CD4-positive, alpha-beta T cell (primary cell): ENCODE measurements at regions not wholly inside any gene's neighbourhood (a gene's known extent, or its start where the extent isn't known, plus 50 kb on each side); places are given as distances from the start of the nearest gene placed in this dataset.

Source experiments
- ATAC-seq: fragments of 200-7000 bp; cut with Tn5 transposase; one replicate; pipeline ENCODE4 v1.10.0; 2022; ENCODE audit warnings: mild to moderate bottlenecking; ENCODE audit not compliant: poor library complexity
- CTCF ChIA-PET: fragments of 350-600 bp; sonication (Branson Sonifier 250); formaldehyde crosslinking; loops from one replicate; lab custom pipeline; 2021; ENCODE audit warnings: antibody characterized with exemption, inconsistent platforms; lab: Charles Lee
- POLR2A ChIA-PET: fragments of 350-600 bp; sonication (Branson Sonifier 250); formaldehyde crosslinking; loops from one replicate; lab custom pipeline; 2021; ENCODE audit warnings: antibody characterized with exemption, inconsistent platforms; lab: Charles Lee
- DNase-seq, 14 experiments: peaks; one replicate each; pipeline ENCODE4 v3.0.0-alpha.2; 2013 to 2020; ENCODE audit warnings: mixed read lengths in 2 of 14
- H3K27ac ChIP-seq, 2 donors: one replicate each; pipeline versions ENCODE4 v1.5.1 to v1.7.0; 2013; ENCODE audit warnings: low read length in 2 of 2, low read depth in 1 of 2, mild to moderate bottlenecking in 1 of 2
- H3K27me3 ChIP-seq, 2 experiments: 1 replicate in 1 of 2; 2 replicates in 1 of 2; pipeline versions ENCODE4 v1.6.1 to v1.7.0; 2013; ENCODE audit warnings: low read length in 2 of 2, control low read depth in 1 of 2, mild to moderate bottlenecking in 1 of 2, moderate library complexity in 1 of 2; ENCODE audit not compliant: insufficient read depth in 2 of 2, control insufficient read depth in 1 of 2
- H3K36me3 ChIP-seq: one replicate; pipeline ENCODE4 v1.6.1; 2013; ENCODE audit warnings: low read length, control low read depth; ENCODE audit not compliant: insufficient read depth
- H3K4me1 ChIP-seq: one replicate; pipeline ENCODE4 v1.6.1; 2013; ENCODE audit warnings: low read length, control low read depth; ENCODE audit not compliant: insufficient read depth
- H3K4me3 ChIP-seq: one replicate; pipeline ENCODE4 v1.5.1; 2013; ENCODE audit warnings: mild to moderate bottlenecking, low read length, moderate library complexity
- H3K9me3 ChIP-seq, 2 experiments: 1 replicate in 1 of 2; 2 replicates in 1 of 2; pipeline versions ENCODE4 v1.6.1 to v1.7.0; 2013; ENCODE audit warnings: low read length in 2 of 2, mild to moderate bottlenecking in 2 of 2, control low read depth in 1 of 2, moderate library complexity in 1 of 2; ENCODE audit not compliant: control insufficient read depth in 1 of 2, insufficient read depth in 1 of 2
- H3K27ac Mint-ChIP-seq: one replicate; pipeline ENCODE4 v1.8.0; 2020; ENCODE audit warnings: mixed read lengths
- H3K27me3 Mint-ChIP-seq: one replicate; pipeline ENCODE4 v1.8.0; 2021; ENCODE audit warnings: mixed read lengths
- H3K36me3 Mint-ChIP-seq: one replicate; pipeline ENCODE4 v1.8.0; 2021; ENCODE audit warnings: low read depth, mixed read lengths
- H3K4me1 Mint-ChIP-seq: one replicate; pipeline ENCODE4 v1.8.0; 2021; ENCODE audit warnings: low read depth, mixed read lengths
- H3K4me3 Mint-ChIP-seq: one replicate; pipeline ENCODE4 v1.8.0; 2020; ENCODE audit warnings: mild to moderate bottlenecking, mixed read lengths
- H3K9me3 Mint-ChIP-seq: one replicate; pipeline ENCODE4 v1.8.0; 2020; ENCODE audit warnings: mixed read lengths
- CTCF ChIP-seq: fragments of 200-600 bp; IDR thresholded peaks from one replicate; pipeline ENCODE4 v1.8.0; 2022; ENCODE audit warnings: antibody characterized with exemption, mild to moderate bottlenecking
- intact Hi-C, 2 experiments: fragments of 100-400 bp; cut with DNase I in 1 of 2; cut with micrococcal nuclease in 1 of 2; formaldehyde crosslinking; loops; one replicate each; pipeline versions ENCODE4 v1.15.1 to v1.9.0; 2023 to 2025; cut with DNase I, micrococcal nuclease

DNA sequence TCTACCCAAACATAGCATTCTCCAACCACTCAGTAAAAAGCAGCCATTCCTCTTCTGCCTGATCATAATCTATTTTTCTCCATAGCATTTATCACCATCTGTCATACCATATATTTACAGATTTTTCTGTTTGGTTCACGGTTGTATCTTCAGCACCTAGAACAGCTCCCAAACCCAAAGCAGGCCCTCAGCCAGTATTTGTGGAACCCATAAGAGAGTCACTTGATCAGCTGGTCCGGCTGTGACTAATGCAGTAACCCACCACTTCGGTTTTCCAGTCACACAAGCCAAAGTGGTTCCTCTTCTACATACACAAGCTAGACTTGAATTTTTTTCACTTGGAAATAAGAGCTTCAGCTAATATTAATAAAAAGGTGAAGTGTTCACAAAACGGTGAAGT, 511.6 kb upstream of the CELF4 start:
- ATAC-seq (no peak), DNase-seq (no peak)
- intact Hi-C loops, result loop anchor here in 1 of 2 experiments (10.0 kb wide), 1 partner anchor 148 kb away; no protein-coding TSS in a partner anchor
- Histone ChIP-seq H3K27me3 (no peaks in the 10 kb centered on the region), H3K4me1 (no peaks in the 10 kb centered on the region), H3K9me3 (peaks cover 0 to 5% of the 10 kb centered on the region in 2 experiments), H3K27ac (no peak overlapping the region), H3K4me3 (no peak overlapping the region), H3K36me3 (no peaks in the 10 kb centered on the region)
- ChIA-PET CTCF (interaction anchor here (0.6 kb wide), 1 partner anchor 1540 kb away, joined by 3 read pairs; no protein-coding TSS in a partner anchor), POLR2A (no interaction called here)
- Mint-ChIP-seq H3K9me3 (peaks cover 17% of the 10 kb centered on the region), H3K27ac (no peak overlapping the region), H3K4me3 (no peak overlapping the region), H3K36me3 (no peaks in the 10 kb centered on the region), H3K4me1 (no peaks in the 10 kb centered on the region), H3K27me3 (no peaks in the 10 kb centered on the region)
- no peak for TF ChIP-seq CTCF

DNA sequence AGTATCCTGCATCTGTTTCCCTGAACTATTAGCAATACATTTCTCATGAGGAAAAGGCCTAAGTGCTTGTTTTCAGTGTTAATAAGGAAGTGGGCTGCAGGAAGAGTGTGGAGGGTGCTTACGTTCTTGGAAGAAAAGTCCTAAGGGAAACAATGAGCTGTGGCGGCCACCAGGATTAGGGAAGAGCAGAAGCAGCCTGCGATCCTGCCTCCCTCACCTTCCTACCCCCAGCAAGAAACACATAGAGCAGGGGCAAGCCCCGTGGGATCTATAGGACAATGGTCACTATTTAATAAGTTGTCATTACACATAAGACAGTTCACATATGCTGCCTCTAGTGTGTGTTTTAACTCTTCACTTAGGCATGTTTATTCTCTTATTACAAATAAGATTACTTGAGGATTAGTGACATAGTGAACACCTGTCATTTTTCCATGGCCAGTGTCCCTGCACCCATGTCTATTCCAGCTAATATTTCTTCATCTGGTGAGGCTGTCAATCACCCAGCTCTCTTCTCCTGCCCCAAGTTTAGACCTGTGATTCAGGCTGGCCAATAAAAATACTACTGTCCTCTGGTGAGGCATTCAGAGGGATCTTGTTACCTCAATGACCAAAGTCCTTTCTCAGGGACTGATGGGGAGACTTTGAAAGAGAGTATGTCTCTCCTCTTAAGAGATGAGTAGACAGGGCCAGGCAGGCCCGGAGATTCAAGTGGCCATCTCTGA, 510.9 kb upstream of the CELF4 start:
- no peak for DNase-seq
- CTCF ChIA-PET, result no interaction called here
- H3K27me3 Mint-ChIP-seq, result no peaks in the 10 kb centered on the region
- H3K27ac ChIP-seq, result no peak overlapping the region
- H3K36me3 ChIP-seq, result no peaks in the 10 kb centered on the region
- H3K27ac Mint-ChIP-seq, result no peak overlapping the region
- H3K4me1 Mint-ChIP-seq, result no peaks in the 10 kb centered on the region
- H3K27me3 ChIP-seq, result no peaks in the 10 kb centered on the region
- H3K4me1 ChIP-seq, result no peaks in the 10 kb centered on the region
- H3K9me3 Mint-ChIP-seq, result peaks cover 17% of the 10 kb centered on the region
- intact Hi-C loops, result loop anchor here in 1 of 2 experiments (10.0 kb wide), 1 partner anchor 148 kb away; no protein-coding TSS in a partner anchor
- no peak for ATAC-seq
- H3K4me3 ChIP-seq, result no peak overlapping the region
- peaks cover 0 to 5% of the 10 kb centered on the region in 2 experiments for H3K9me3 ChIP-seq
- H3K4me3 Mint-ChIP-seq, result no peak overlapping the region
- POLR2A ChIA-PET, result no interaction called here
- TF ChIP-seq CTCF, result no peak
- no peaks in the 10 kb centered on the region for H3K36me3 Mint-ChIP-seq

DNA sequence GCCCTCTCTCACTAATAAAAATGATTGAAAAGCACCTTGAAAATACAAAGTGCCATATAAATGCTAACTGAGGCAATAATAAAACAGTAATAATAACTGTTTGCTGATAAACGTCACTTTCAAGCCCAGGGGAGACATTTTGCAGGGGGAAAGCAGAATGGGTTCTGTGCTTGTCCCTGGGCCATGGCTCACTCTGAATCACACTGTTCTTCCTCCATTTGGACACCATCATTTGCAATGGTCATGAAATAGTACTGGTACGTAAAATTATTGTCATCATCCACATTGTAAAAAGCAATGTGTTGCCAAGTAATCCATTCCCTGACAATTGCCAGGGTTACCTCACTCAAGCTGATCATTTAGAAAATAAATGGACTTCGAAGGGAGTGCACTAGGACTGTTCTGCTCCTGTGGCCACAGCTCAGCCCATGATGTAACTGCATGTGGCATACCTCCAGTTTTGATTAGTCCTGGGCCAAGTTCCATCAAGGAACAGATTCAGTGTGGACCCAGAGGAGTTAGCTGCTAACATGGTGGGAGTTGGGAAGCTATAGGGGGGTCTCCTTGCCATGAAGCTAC, 508.8 kb upstream of the CELF4 start:
- no peak for ATAC-seq

More for the DNA sequence above, 508.8 kb upstream of the CELF4 start:
- H3K27me3 ChIP-seq, result no peaks in the 10 kb centered on the region
- no peak overlapping the region for H3K4me3 ChIP-seq
- Mint-ChIP-seq H3K4me1 (no peaks in the 10 kb centered on the region), H3K36me3 (no peaks in the 10 kb centered on the region), H3K4me3 (no peak overlapping the region), H3K9me3 (peaks cover 17% of the 10 kb centered on the region), H3K27ac (no peak overlapping the region), H3K27me3 (no peaks in the 10 kb centered on the region)
- CTCF ChIA-PET, result no interaction called here
- POLR2A ChIA-PET, result no interaction called here
- no peaks in the 10 kb centered on the region for H3K4me1 ChIP-seq
- H3K27ac ChIP-seq, result no peak overlapping the region
- DNase-seq, result no peak
- no peak for TF ChIP-seq CTCF
- no peaks in the 10 kb centered on the region for H3K36me3 ChIP-seq
- intact Hi-C loops, result loop anchor here in 1 of 2 experiments (10.0 kb wide), 1 partner anchor 150 kb away; no protein-coding TSS in a partner anchor
- peaks cover 0 to 6% of the 10 kb centered on the region in 2 experiments for H3K9me3 ChIP-seq
